ENCODE measurements at regions not wholly inside any gene's neighbourhood (a gene's known extent, or its start where the extent isn't known, plus 50 kb on each side); places are given as distances from the start of the nearest gene placed in this dataset.

- Histone ChIP-seq H3K9ac (ENCODE audit: low read length) (no peak overlapping the region), H4K20me1 (ENCODE audit: insufficient read depth, low read length) (no peaks in the 10 kb centered on the region), H3K4me1 (ENCODE audit: low read length) (peaks cover 10% of the 10 kb centered on the region), H3K4me3 (ENCODE audit: low read length) (no peak overlapping the region), H2AFZ (ENCODE audit: low read depth, low read length) (no peak overlapping the region), H3K9me3 (ENCODE audit: insufficient read depth, low read length) (no peaks in the 10 kb centered on the region), H3K27ac (ENCODE audit: low read length) (no peak overlapping the region), H3K79me2 (ENCODE audit: low read length) (no peaks in the 10 kb centered on the region), H3K36me3 (replicated peaks; ENCODE audit: low read depth, low read length) (no peaks in the 10 kb centered on the region), H3K27me3 (ENCODE audit: low read depth, low read length) (no peaks in the 10 kb centered on the region), H3K4me2 (ENCODE audit: low read length) (no peak overlapping the region)
- TF ChIP-seq EZH2phosphoT487 (IDR thresholded peaks at IDR 0.05; ENCODE audit: low read depth) (no peak), CTCF (IDR thresholded peaks at IDR 0.05; ENCODE audit: low read depth, low read length) (no peak)
These were observed 89.1 kb upstream of the CPSF6 start for GRCh38 chr12:69150083-69150795.

GRCh38 chr12:69150796-69151127 is 88.6 kb upstream of the CPSF6 start:
- H3K4me2 ChIP-seq (ENCODE audit: low read length) = no peak overlapping the region
- H3K27ac ChIP-seq (ENCODE audit: low read length) = no peak overlapping the region
- H3K9me3 ChIP-seq (ENCODE audit: insufficient read depth, low read length) = no peaks in the 10 kb centered on the region
- H3K36me3 ChIP-seq (replicated peaks; ENCODE audit: low read depth, low read length) = no peaks in the 10 kb centered on the region
- H2AFZ ChIP-seq (ENCODE audit: low read depth, low read length) = no peak overlapping the region
- no peaks in the 10 kb centered on the region for H3K27me3 ChIP-seq (ENCODE audit: low read depth, low read length)
- peaks cover 11% of the 10 kb centered on the region for H3K4me1 ChIP-seq (ENCODE audit: low read length)
- TF ChIP-seq EZH2phosphoT487 (IDR thresholded peaks at IDR 0.05; ENCODE audit: low read depth) (no peak), CTCF (IDR thresholded peaks at IDR 0.05; ENCODE audit: low read depth, low read length) (no peak)
- no peak overlapping the region for H3K4me3 ChIP-seq (ENCODE audit: low read length)
- no peaks in the 10 kb centered on the region for H3K79me2 ChIP-seq (ENCODE audit: low read length)
- H4K20me1 ChIP-seq (ENCODE audit: insufficient read depth, low read length) = no peaks in the 10 kb centered on the region
- H3K9ac ChIP-seq (ENCODE audit: low read length) = no peak overlapping the region

- H3K4me2 ChIP-seq (ENCODE audit: low read length) = no peak overlapping the region
- TF ChIP-seq EZH2phosphoT487 (IDR thresholded peaks at IDR 0.05; ENCODE audit: low read depth) = no peak
- no peak for TF ChIP-seq CTCF (IDR thresholded peaks at IDR 0.05; ENCODE audit: low read depth, low read length)
These were observed 88.1 kb upstream of the CPSF6 start for GRCh38 chr12:69151254-69151764.

GRCh38 chr12:69154585-69155363 is 84.6 kb upstream of the CPSF6 start:
- peak overlapping the region; percentile 88 for H2AFZ ChIP-seq (ENCODE audit: low read depth, low read length)
- TF ChIP-seq EZH2phosphoT487 (IDR thresholded peaks at IDR 0.05; ENCODE audit: low read depth) (no peak), CTCF (IDR thresholded peaks at IDR 0.05; ENCODE audit: low read depth, low read length) (peak; percentile 95)

More at GRCh38 chr12:69151254-69151764, 88.1 kb upstream of the CPSF6 start:
- Histone ChIP-seq H4K20me1 (ENCODE audit: insufficient read depth, low read length) (no peaks in the 10 kb centered on the region), H3K4me3 (ENCODE audit: low read length) (no peak overlapping the region), H3K9ac (ENCODE audit: low read length) (no peak overlapping the region), H3K27me3 (ENCODE audit: low read depth, low read length) (no peaks in the 10 kb centered on the region), H3K27ac (ENCODE audit: low read length) (no peak overlapping the region), H3K4me1 (ENCODE audit: low read length) (peaks cover 11% of the 10 kb centered on the region), H3K36me3 (replicated peaks; ENCODE audit: low read depth, low read length) (no peaks in the 10 kb centered on the region), H3K9me3 (ENCODE audit: insufficient read depth, low read length) (no peaks in the 10 kb centered on the region), H2AFZ (ENCODE audit: low read depth, low read length) (no peak overlapping the region), H3K79me2 (ENCODE audit: low read length) (no peaks in the 10 kb centered on the region)

More at GRCh38 chr12:69154585-69155363, 84.6 kb upstream of the CPSF6 start:
- H3K4me2 ChIP-seq (ENCODE audit: low read length) = peak overlapping the region; percentile 55
- no peaks in the 10 kb centered on the region for H3K27me3 ChIP-seq (ENCODE audit: low read depth, low read length)
- H3K9ac ChIP-seq (ENCODE audit: low read length) = peak overlapping the region; percentile 6; the same call in 1 of the 2 replicates
- no peaks in the 10 kb centered on the region for H3K9me3 ChIP-seq (ENCODE audit: insufficient read depth, low read length)
- no peak overlapping the region for H3K27ac ChIP-seq (ENCODE audit: low read length)
- peaks cover 18% of the 10 kb centered on the region for H3K4me1 ChIP-seq (ENCODE audit: low read length)
- no peaks in the 10 kb centered on the region for H3K36me3 ChIP-seq (replicated peaks; ENCODE audit: low read depth, low read length)
- peak overlapping the region; percentile 30 for H3K4me3 ChIP-seq (ENCODE audit: low read length)
- H4K20me1 ChIP-seq (ENCODE audit: insufficient read depth, low read length) = no peaks in the 10 kb centered on the region
- no peaks in the 10 kb centered on the region for H3K79me2 ChIP-seq (ENCODE audit: low read length)

Data from OCI-LY3 (cell line).